K562 (cell line): ENCODE measurements at regions not wholly inside any gene's neighbourhood (a gene's known extent, or its start where the extent isn't known, plus 50 kb on each side); places are given as distances from the start of the nearest gene placed in this dataset.
A peak's percentile ranks its signal among the peaks of the same experiment; 100 is the strongest.

Source experiments
- ATAC-seq: fragments of 200-7000 bp; cut with Tn5 transposase; 3 replicates; pipeline ENCODE4 v1.9.1; 2020; ENCODE audit warnings: moderate library complexity
- BruUV-seq: library from RNA; stranded (reverse); fragments of 400-500 nt; replicated peaks from 2 replicates; lab custom pipeline; 2021; lab: Mats Ljungman, UMichigan
- CTCF ChIA-PET: fragments of 300-600 bp; formaldehyde crosslinking; extraction: SDS; loops from one replicate; lab custom pipeline; 2021; ENCODE audit warnings: low intra/inter-chr PET ratio; lab: Yijun Ruan, JAX
- POLR2A ChIA-PET: fragments of 300-600, 350-650 bp; sonication (Branson Sonifier 250); formaldehyde crosslinking; extraction: SDS; loops from one replicate; lab custom pipeline; 2021; ENCODE audit warnings: antibody characterized with exemption, inconsistent platforms; lab: Yijun Ruan, JAX
- DNase-seq, 4 experiments: peaks; one replicate each; pipeline versions ENCODE4 v3.0.0 to v3.0.0-alpha.2; 2011 to 2018; ENCODE audit warnings: low spot score in 3 of 4, mixed read lengths in 3 of 4; ENCODE audit errors: extremely low read depth in 1 of 4
- FAIRE-seq: peaks from 2 replicates; lab custom pipeline; 2011; peaks lifted over from hg19 to GRCh38; lab: Jason Lieb, UNC
- H2AFZ ChIP-seq: 2 replicates; pipeline ENCODE4 v1.6.0; 2011; ENCODE audit warnings: low read depth, low read length, control low read depth, inconsistent platforms
- H3K27ac ChIP-seq: fragments of 200-600 bp; 3 replicates; pipeline ENCODE4 v1.8.0; 2011; ENCODE audit warnings: low read depth, mild to moderate bottlenecking, control low read depth, inconsistent platforms, low read length, moderate library complexity, mixed read lengths; ENCODE audit errors: extremely low read depth
- H3K27me3 ChIP-seq, 2 experiments: fragments of 300-600 bp in 1 of 2; 2 replicates in 1 of 2; 3 replicates in 1 of 2; pipeline versions ENCODE4 v1.6.0 to v1.8.0; 2011; ENCODE audit warnings: inconsistent platforms in 2 of 2, low read length in 2 of 2, mild to moderate bottlenecking in 1 of 2, mixed read lengths in 1 of 2, moderate library complexity in 1 of 2; ENCODE audit not compliant: control insufficient read depth in 2 of 2, insufficient read depth in 2 of 2
- H3K36me3 ChIP-seq: fragments of 300-600 bp; 3 replicates; pipeline ENCODE4 v1.8.0; 2011; ENCODE audit warnings: mild to moderate bottlenecking, low read length, inconsistent platforms; ENCODE audit not compliant: control insufficient read depth, insufficient read depth
- H3K4me1 ChIP-seq, 2 experiments: fragments of 200-600 bp in 1 of 2; replicated peaks in 1 of 2; 2 replicates in 1 of 2; 3 replicates in 1 of 2; pipeline versions ENCODE4 v1.5.1 to v1.8.0; 2011; ENCODE audit warnings: inconsistent platforms in 2 of 2, low read length in 2 of 2, mild to moderate bottlenecking in 1 of 2, mixed read lengths in 1 of 2, moderate library complexity in 1 of 2; ENCODE audit not compliant: control insufficient read depth in 2 of 2, insufficient read depth in 2 of 2
- H3K4me2 ChIP-seq: 2 replicates; pipeline ENCODE4 v1.6.1; 2011; ENCODE audit warnings: low read length, control low read depth, inconsistent platforms, mixed read lengths; ENCODE audit not compliant: insufficient read depth
- H3K4me3 ChIP-seq: fragments of 200-600 bp; sonication (generic), shearing (Covaris generic); 2 replicates; pipeline ENCODE4 v1.5.1; 2016; ENCODE audit warnings: control low read depth, inconsistent platforms
- H3K79me2 ChIP-seq: fragments of 200-600 bp; 3 replicates; pipeline ENCODE4 v1.8.0; 2011; ENCODE audit warnings: low read length, inconsistent platforms; ENCODE audit not compliant: control insufficient read depth, insufficient read depth
- H3K9ac ChIP-seq, 2 experiments: 2 replicates each; pipeline versions ENCODE4 v1.6.0 to v1.6.1; 2011; ENCODE audit warnings: low read depth in 2 of 2, low read length in 2 of 2, control low read depth in 1 of 2, inconsistent platforms in 1 of 2, mild to moderate bottlenecking in 1 of 2, mixed read lengths in 1 of 2; ENCODE audit not compliant: insufficient read depth in 1 of 2
- H3K9me1 ChIP-seq: one replicate; pipeline ENCODE4 v1.6.0; 2011; ENCODE audit warnings: inconsistent platforms, mild to moderate bottlenecking, low read length, moderate library complexity; ENCODE audit not compliant: control insufficient read depth, insufficient read depth
- H3K9me3 ChIP-seq: replicated peaks from 2 replicates; pipeline ENCODE4 v1.5.1; 2011; ENCODE audit warnings: low read depth, low read length, inconsistent platforms; ENCODE audit not compliant: control insufficient read depth, insufficient read depth
- H4K20me1 ChIP-seq: replicated peaks from 2 replicates; pipeline ENCODE4 v1.6.1; 2011; ENCODE audit warnings: low read length, inconsistent platforms, mixed read lengths; ENCODE audit not compliant: control insufficient read depth, insufficient read depth
- HEY1 ChIP-seq: fragments of 250-450 bp; sonication (Bioruptor Pico); IDR thresholded peaks from 2 replicates; pipeline ENCODE4 v1.5.0; 2020; ENCODE audit warnings: mild to moderate bottlenecking, moderate library complexity, borderline replicate concordance
- KLF6 ChIP-seq: fragments of 250-450 bp; sonication (Bioruptor Pico); IDR thresholded peaks from 2 replicates; pipeline ENCODE4 v1.4.0; 2020; ENCODE audit warnings: mild to moderate bottlenecking, moderate library complexity, borderline replicate concordance
- MEIS2 ChIP-seq: fragments of 450-650 bp; IDR thresholded peaks from 2 replicates; pipeline ENCODE4 v1.6.1; 2014; ENCODE audit warnings: mild to moderate bottlenecking; ENCODE audit not compliant: partially characterized antibody
- NR2C2 ChIP-seq, 2 experiments: fragments of 200-800 bp in 1 of 2; sonication (Bioruptor generic) in 1 of 2; sonication (generic) in 1 of 2; formaldehyde crosslinking in 1 of 2; IDR thresholded peaks; 2 replicates each; pipeline versions ENCODE4 v1.6.1 to v1.8.0; 2016 to 2022; ENCODE audit warnings: mild to moderate bottlenecking in 1 of 2, missing compliant biosample characterization in 1 of 2, missing genetic modification characterization in 1 of 2, missing genetic modification reagents in 1 of 2
- SPI1 ChIP-seq: IDR thresholded peaks from 2 replicates; pipeline ENCODE4 v1.6.1; 2011; ENCODE audit warnings: low read depth, low read length, control low read depth, borderline replicate concordance
- ZBTB1 ChIP-seq: sonication (generic); formaldehyde crosslinking; IDR thresholded peaks from 2 replicates; pipeline ENCODE4 v1.8.1; 2023; ENCODE audit warnings: missing genetic modification reagents, low read depth, mild to moderate bottlenecking, borderline replicate concordance
- ZBTB17 ChIP-seq: fragments of 450-650 bp; formaldehyde crosslinking; IDR thresholded peaks from 2 replicates; pipeline ENCODE4 v1.4.0; 2020; ENCODE audit warnings: mild to moderate bottlenecking
- ZNF274 ChIP-seq: IDR thresholded peaks from 2 replicates; pipeline ENCODE4 v1.6.1; 2011; ENCODE audit warnings: low read depth, mild to moderate bottlenecking, low read length, moderate library complexity, borderline replicate concordance
- ZNF696 ChIP-seq: fragments of 250-450 bp; sonication (Bioruptor Pico); conservative IDR thresholded peaks from 2 replicates; pipeline ENCODE4 v1.4.0; 2020; ENCODE audit warnings: mild to moderate bottlenecking, moderate library complexity
- WGBS: fragments of 100-300 bp; shearing (Covaris generic); methylation state at CpG from one replicate; pipeline ENCODE4 v1.1.6; 2016; ENCODE audit warnings: low coverage, mixed read lengths; ENCODE audit not compliant: insufficient coverage; ENCODE audit errors: missing lambda C conversion rate; 5-methylcytosine and 5-hydroxymethylcytosine counted together
- in situ Hi-C: fragments of 300-500 bp; cut with MboI; formaldehyde crosslinking; loops from 4 replicates; pipeline ENCODE4 v1.15.0; 2018; ENCODE audit warnings: inconsistent platforms, mixed read lengths
- intact Hi-C: fragments of 100-400 bp; cut with micrococcal nuclease; formaldehyde crosslinking; loops from 2 replicates; pipeline ENCODE4 v1.14.2; 2022

GRCh38 chr5:88976914-88977313, 93.9 kb upstream of the MEF2C start:
- no TSS peak for BruUV-seq
- intact Hi-C loops, result no loop called here

GRCh38 chr5:88967633-88968585, 84.9 kb upstream of the MEF2C start:
- Histone ChIP-seq H3K27ac (no peak overlapping the region), H3K9me3 (no peaks in the 10 kb centered on the region), H3K79me2 (no peaks in the 10 kb centered on the region), H3K4me1 (no peaks in the 10 kb centered on the region), H3K36me3 (no peaks in the 10 kb centered on the region), H3K4me3 (no peak overlapping the region), H3K9me1 (no peaks in the 10 kb centered on the region), H3K27me3 (no peaks in the 10 kb centered on the region), H2AFZ (no peak overlapping the region), H3K4me2 (no peak overlapping the region), H4K20me1 (no peaks in the 10 kb centered on the region), H3K9ac (no peak overlapping the region)
- no peak for FAIRE-seq
- DNase-seq, result no peak
- in situ Hi-C loops, result loop anchor here (10.0 kb wide), 1 partner anchor 467 kb away; no protein-coding TSS in a partner anchor
- intact Hi-C loops, result no loop called here
- ATAC-seq, result no peak
- WGBS, result 13% methylated on average over 3 of the region's 3 CpGs
- CTCF ChIA-PET, result no interaction called here
- no peak for TF ChIP-seq ZBTB17 (CRISPR knock-in tag)
- no peak for TF ChIP-seq ZBTB1
- no peak for TF ChIP-seq SPI1
- no peak for TF ChIP-seq ZNF696
- no peak for TF ChIP-seq HEY1
- TF ChIP-seq NR2C2 (CRISPR knock-in tag; IDR thresholded peaks at IDR 0.05), result no peak
- no peak for TF ChIP-seq NR2C2 (tag; IDR thresholded peaks at IDR 0.05)
- TF ChIP-seq KLF6 (CRISPR knock-in tag), result no peak
- no TSS peak for BruUV-seq
- POLR2A ChIA-PET, result no interaction called here

More at GRCh38 chr5:88976914-88977313, 93.9 kb upstream of the MEF2C start:
- ChIA-PET CTCF (no interaction called here), POLR2A (interaction anchor here (0.6 kb wide), 1 partner anchor 577 kb away, joined by 3 read pairs; no protein-coding TSS in a partner anchor)
- Histone ChIP-seq H3K27me3 (no peaks in the 10 kb centered on the region), H3K27ac (no peak overlapping the region), H3K4me1 (no peaks in the 10 kb centered on the region), H2AFZ (no peak overlapping the region), H3K4me2 (no peak overlapping the region), H3K36me3 (no peaks in the 10 kb centered on the region), H3K9me1 (no peaks in the 10 kb centered on the region), H3K9me3 (no peaks in the 10 kb centered on the region), H3K4me3 (no peak overlapping the region), H3K79me2 (no peaks in the 10 kb centered on the region), H4K20me1 (no peaks in the 10 kb centered on the region), H3K9ac (no peak overlapping the region)
- peak; percentile 28 for TF ChIP-seq MEIS2
- TF ChIP-seq ZNF274, result no peak
- in situ Hi-C loops, result no loop called here
- ATAC-seq, result no peak
- DNase-seq, result no peak
- FAIRE-seq, result no peak
